Stomach (tissue), 8 donors: ENCODE measurements at regions not wholly inside any gene's neighbourhood (a gene's known extent, or its start where the extent isn't known, plus 50 kb on each side); places are given as distances from the start of the nearest gene placed in this dataset.

Experiments
- DNase-seq, 2 donors: peaks; one replicate each; pipeline versions ENCODE4 v3.0.0 to v3.0.0-alpha.2; 2013 to 2019
- H3K27ac ChIP-seq, 5 donors: fragments of 200-600 bp in 4 of 5; sonication (generic) in 4 of 5; one replicate each; pipeline ENCODE4 v1.5.1; 2013 to 2019; ENCODE audit warnings: mild to moderate bottlenecking in 1 of 5, moderate library complexity in 1 of 5
- H3K27me3 ChIP-seq, 3 donors: fragments of 200-600 bp; sonication (generic); one replicate each; pipeline ENCODE4 v1.5.1; 2017 to 2019; ENCODE audit warnings: mixed run types in 1 of 3
- H3K36me3 ChIP-seq, 4 donors: fragments of 200-600 bp; sonication (generic); 1 replicate in 3 of 4; 2 replicates in 1 of 4; pipeline ENCODE4 v1.5.1; 2016 to 2019
- H3K4me1 ChIP-seq, 4 donors: fragments of 200-600 bp; sonication (generic); one replicate each; pipeline ENCODE4 v1.5.1; 2016 to 2019
- H3K4me3 ChIP-seq, 4 donors: fragments of 200-600 bp; sonication (generic) in 3 of 4; one replicate each; pipeline ENCODE4 v1.5.1; 2016 to 2019; ENCODE audit warnings: mild to moderate bottlenecking in 1 of 4
- H3K9me3 ChIP-seq, 4 donors: fragments of 200-600 bp; sonication (generic); one replicate each; pipeline ENCODE4 v1.5.1; 2016 to 2019
- EP300 ChIP-seq: sonication (generic); formaldehyde crosslinking; IDR thresholded peaks from one replicate; pipeline ENCODE4 v1.6.1; 2017; ENCODE audit warnings: antibody characterized with exemption
- POLR2A ChIP-seq, 4 donors: fragments of 450-650 bp; IDR thresholded peaks; one replicate each; pipeline ENCODE4 v1.6.1; 2016; ENCODE audit warnings: antibody characterized with exemption in 4 of 4, control low read depth in 2 of 4, mild to moderate bottlenecking in 1 of 4, moderate library complexity in 1 of 4
- POLR2AphosphoS5 ChIP-seq, 3 donors: sonication (generic); formaldehyde crosslinking; IDR thresholded peaks; one replicate each; pipeline ENCODE4 v1.6.1; 2016; ENCODE audit warnings: antibody characterized with exemption in 3 of 3
- WGBS, 5 donors: extraction: QIAGEN DNeasy Blood & Tissue Kit in 3 of 5; methylation state at CpG; one replicate each; pipeline versions ENCODE4 v1.1.5 to v1.1.7; 2013 to 2018; 5-methylcytosine and 5-hydroxymethylcytosine counted together
- intact Hi-C: fragments of 100-400 bp; cut with DNase I; formaldehyde crosslinking; loops from one replicate; pipeline ENCODE4 v1.15.1; 2023; ENCODE audit warnings: low total_unique reads
- TF ChIP-seq, protein P1 (sequence below), 7 experiments: fragments of 450-650 bp in 4 of 7; fragments of 200-600 bp in 3 of 7; sonication (generic) in 3 of 7; IDR thresholded peaks; one replicate each; pipeline ENCODE4 v1.5.1; 2016 to 2019; ENCODE audit warnings: antibody characterized with exemption in 7 of 7, control low read depth in 2 of 7, mild to moderate bottlenecking in 1 of 7
- donor health status: healthy with polysubstance abuse.
- donor health status: Bipolar disorder and iron deficiency.
- donor health status: healthy.

DNA sequence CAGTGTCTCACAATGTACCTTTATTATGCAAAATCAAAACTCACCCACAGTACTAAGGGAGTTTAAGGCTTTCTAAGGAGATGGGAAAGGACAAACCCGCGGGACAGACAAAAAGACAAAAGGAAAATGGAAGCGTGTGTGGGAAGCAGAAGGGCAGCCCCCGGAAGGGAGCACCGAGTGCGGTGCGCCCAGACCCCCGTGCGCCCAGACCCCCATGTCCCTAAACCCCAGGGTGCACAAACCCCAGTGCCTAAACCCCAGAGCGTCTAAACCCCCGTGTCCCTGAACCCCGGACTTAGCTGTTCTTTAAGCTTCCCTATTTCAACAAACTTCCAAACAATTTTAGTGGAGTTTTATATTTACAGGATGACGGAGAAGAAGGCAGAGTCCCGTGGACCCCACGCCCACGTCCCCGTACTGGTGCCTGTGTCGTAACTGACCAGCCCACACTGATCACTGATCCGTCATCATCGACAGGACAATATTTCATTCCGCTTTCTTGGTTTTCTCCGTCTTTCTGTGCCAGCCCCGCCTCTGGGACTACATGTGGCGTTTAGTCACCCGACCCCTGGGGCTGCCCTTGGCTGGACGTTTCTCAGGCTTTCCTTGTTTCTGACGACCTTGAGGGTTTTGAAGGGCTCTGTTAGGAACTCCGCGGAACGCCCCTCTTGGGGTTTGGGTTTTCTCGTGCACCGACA lies 76.9 kb downstream of the RTP5 start:
- H3K9me3 ChIP-seq: no peaks in the 10 kb centered on the region
- peaks cover 4 to 11% (median 10%) of the 10 kb centered on the region in 4 donors for H3K4me1 ChIP-seq
- TF ChIP-seq EP300: no peak
- H3K36me3 ChIP-seq: no peaks in the 10 kb centered on the region
- peaks cover 0 to 35% (median 0%) of the 10 kb centered on the region in 3 donors for H3K27me3 ChIP-seq
- intact Hi-C loops: no loop called here
- 71 to 86% (median 80%) methylated on average over 32 of the region's 32 CpGs for WGBS, 5 donors
- DNase-seq: no peak
- H3K4me3 ChIP-seq: no peak overlapping the region
- no peak overlapping the region for H3K27ac ChIP-seq

DNA sequence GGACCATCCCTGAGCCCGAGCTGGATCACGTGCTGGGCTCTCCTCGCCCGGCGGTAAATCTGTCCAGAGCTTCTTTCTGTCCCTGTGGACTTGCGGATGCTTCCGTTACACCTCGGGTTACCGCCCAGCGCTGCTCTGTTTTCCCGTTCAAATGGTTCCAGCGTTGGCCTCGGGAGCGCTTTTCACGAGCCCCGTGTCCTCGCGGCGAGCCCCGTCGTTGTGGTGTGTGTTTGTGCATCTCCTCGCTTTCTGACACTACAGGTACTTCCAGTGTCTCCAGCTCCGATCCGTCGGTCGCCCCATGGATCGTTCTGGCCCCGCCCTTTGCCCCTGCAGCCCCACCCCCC lies 77.4 kb downstream of the RTP5 start:
- DNase-seq: no peak
- 59 to 86% (median 83%) methylated on average over 28 of the region's 28 CpGs for WGBS, 5 donors

DNA sequence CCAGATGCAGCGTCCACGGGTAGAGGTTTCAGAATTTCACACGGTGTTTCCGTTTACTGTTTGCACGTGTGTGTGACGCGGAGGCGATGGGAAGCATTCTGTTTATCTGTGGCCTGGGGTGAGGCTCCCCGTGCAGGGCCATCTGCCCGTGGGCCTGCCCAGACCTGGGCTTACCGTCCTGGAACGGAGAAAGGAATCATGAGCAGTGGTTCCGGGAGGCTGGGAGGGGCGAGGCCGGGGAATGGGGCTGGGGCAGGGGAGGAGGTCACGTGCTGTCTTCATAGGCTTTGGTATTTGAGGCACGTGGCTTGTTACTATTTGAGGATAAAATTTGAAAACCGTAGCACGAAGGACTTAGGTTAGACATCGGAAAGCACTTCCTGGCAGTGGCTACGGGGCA lies 77.9 kb downstream of the RTP5 start:
- no peaks in the 10 kb centered on the region for H3K9me3 ChIP-seq
- H3K36me3 ChIP-seq: no peaks in the 10 kb centered on the region
- 69 to 84% (median 74%) methylated on average over 21 of the region's 21 CpGs for WGBS, 5 donors
- no peak overlapping the region for H3K27ac ChIP-seq
- intact Hi-C loops: no loop called here
- no peak for DNase-seq
- peaks cover 4 to 11% (median 10%) of the 10 kb centered on the region in 4 donors for H3K4me1 ChIP-seq
- no peak for TF ChIP-seq POLR2AphosphoS5 (IDR thresholded peaks at IDR 0.05)
- TF ChIP-seq, protein P1, sequence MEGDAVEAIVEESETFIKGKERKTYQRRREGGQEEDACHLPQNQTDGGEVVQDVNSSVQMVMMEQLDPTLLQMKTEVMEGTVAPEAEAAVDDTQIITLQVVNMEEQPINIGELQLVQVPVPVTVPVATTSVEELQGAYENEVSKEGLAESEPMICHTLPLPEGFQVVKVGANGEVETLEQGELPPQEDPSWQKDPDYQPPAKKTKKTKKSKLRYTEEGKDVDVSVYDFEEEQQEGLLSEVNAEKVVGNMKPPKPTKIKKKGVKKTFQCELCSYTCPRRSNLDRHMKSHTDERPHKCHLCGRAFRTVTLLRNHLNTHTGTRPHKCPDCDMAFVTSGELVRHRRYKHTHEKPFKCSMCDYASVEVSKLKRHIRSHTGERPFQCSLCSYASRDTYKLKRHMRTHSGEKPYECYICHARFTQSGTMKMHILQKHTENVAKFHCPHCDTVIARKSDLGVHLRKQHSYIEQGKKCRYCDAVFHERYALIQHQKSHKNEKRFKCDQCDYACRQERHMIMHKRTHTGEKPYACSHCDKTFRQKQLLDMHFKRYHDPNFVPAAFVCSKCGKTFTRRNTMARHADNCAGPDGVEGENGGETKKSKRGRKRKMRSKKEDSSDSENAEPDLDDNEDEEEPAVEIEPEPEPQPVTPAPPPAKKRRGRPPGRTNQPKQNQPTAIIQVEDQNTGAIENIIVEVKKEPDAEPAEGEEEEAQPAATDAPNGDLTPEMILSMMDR (IDR thresholded peaks at IDR 0.05): no peak
- TF ChIP-seq POLR2A (IDR thresholded peaks at IDR 0.05): no peak
- TF ChIP-seq EP300: no peak
- H3K27me3 ChIP-seq: peaks cover 0 to 35% (median 0%) of the 10 kb centered on the region in 3 donors
- H3K4me3 ChIP-seq: no peak overlapping the region

More for the DNA sequence above, 77.4 kb downstream of the RTP5 start:
- no peak overlapping the region for H3K27ac ChIP-seq
- H3K36me3 ChIP-seq: no peaks in the 10 kb centered on the region
- TF ChIP-seq EP300: no peak
- TF ChIP-seq, protein P1 (IDR thresholded peaks at IDR 0.05): no peak
- no peak for TF ChIP-seq POLR2AphosphoS5 (IDR thresholded peaks at IDR 0.05)
- TF ChIP-seq POLR2A (IDR thresholded peaks at IDR 0.05): no peak
- intact Hi-C loops: no loop called here
- H3K27me3 ChIP-seq: peaks cover 0 to 35% (median 0%) of the 10 kb centered on the region in 3 donors
- H3K4me1 ChIP-seq: peaks cover 4 to 11% (median 10%) of the 10 kb centered on the region in 4 donors
- H3K4me3 ChIP-seq: no peak overlapping the region
- H3K9me3 ChIP-seq: no peaks in the 10 kb centered on the region

DNA sequence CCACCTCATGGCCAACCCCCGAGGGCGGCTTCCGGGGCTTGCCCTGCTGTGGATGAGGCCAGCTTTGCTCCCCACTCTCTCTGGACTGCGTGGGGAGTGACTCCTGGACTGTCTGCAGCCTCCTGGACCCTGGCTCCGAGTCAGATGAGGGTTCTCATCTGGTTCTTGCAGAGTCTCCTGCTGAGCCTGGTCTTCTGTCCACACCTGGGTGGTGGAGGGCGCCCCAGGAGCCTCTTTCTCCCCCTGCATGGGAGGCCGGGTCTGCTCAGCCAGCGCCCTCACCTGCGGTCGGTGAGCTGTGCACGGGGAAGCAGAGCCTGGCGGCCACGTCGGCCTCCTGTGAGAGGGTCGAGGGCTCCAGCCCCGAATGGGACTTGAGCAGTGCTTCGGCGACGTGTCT lies 78.3 kb downstream of the RTP5 start:
- Histone ChIP-seq H3K9me3 (no peaks in the 10 kb centered on the region), H3K36me3 (no peaks in the 10 kb centered on the region), H3K4me1 (peaks cover 4 to 11% (median 10%) of the 10 kb centered on the region in 4 donors), H3K27me3 (peaks cover 0 to 35% (median 0%) of the 10 kb centered on the region in 3 donors), H3K27ac (no peak overlapping the region), H3K4me3 (no peak overlapping the region)
- intact Hi-C loops: no loop called here
- TF ChIP-seq, protein P1 (IDR thresholded peaks at IDR 0.05): no peak
- TF ChIP-seq EP300 (no peak), POLR2A (IDR thresholded peaks at IDR 0.05) (no peak), POLR2AphosphoS5 (IDR thresholded peaks at IDR 0.05) (no peak)
- WGBS, 5 donors: 91 to 95% (median 93%) methylated on average over 16 to 19 of the region's 19 CpGs
- no peak for DNase-seq

DNA sequence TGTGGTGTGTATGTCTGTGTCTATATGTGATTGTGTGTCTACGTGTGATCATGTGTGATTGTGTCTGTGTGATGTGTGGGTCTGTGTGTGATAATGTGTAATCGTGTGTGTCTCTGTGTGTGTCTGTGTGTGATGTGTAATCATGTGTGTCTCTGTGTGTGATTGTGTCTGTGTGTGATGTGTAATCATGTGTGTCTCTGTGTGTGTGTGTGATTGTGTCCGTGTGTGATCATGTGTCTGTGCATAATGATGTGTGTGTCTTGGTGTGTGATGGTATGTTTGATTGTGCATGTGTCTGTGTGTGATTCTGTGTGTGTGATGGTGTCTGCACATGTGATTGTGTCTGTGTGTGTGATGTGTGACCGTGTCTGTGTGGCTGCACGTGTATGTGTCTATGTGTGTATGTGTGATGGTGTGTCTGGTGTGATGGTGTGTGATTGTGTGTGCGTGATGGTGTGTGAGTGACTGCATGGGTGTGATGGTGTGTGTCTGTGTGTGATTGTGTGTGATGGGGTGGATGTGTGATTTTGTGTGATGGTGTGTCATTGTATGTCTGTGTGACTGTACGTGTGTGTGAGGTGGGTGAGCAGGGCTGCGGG lies 78.9 kb downstream of the RTP5 start:
- no peak for TF ChIP-seq EP300
- TF ChIP-seq, protein P1 (IDR thresholded peaks at IDR 0.05): no peak
- H3K27ac ChIP-seq: no peak overlapping the region
- H3K36me3 ChIP-seq: no peaks in the 10 kb centered on the region
- no peak overlapping the region for H3K4me3 ChIP-seq
- 70 to 93% (median 71%) methylated on average over 8 of the region's 8 CpGs for WGBS, 5 donors
- peaks cover 4 to 11% (median 10%) of the 10 kb centered on the region in 4 donors for H3K4me1 ChIP-seq
- DNase-seq: no peak
- H3K27me3 ChIP-seq: peaks cover 0 to 35% (median 0%) of the 10 kb centered on the region in 3 donors
- H3K9me3 ChIP-seq: no peaks in the 10 kb centered on the region
- intact Hi-C loops: no loop called here
